WTC11 (cell line): ENCODE measurements at regions not wholly inside any gene's neighbourhood (a gene's known extent, or its start where the extent isn't known, plus 50 kb on each side); places are given as distances from the start of the nearest gene placed in this dataset.
"Not testable (repeated sequence)": the region's sequence is repeated elsewhere in the genome, so short reads cannot be mapped to it uniquely, and the experiment has no call there.

ENCODE experiments used
- ATAC-seq: fragments of 200-7000 bp; cut with Tn5 transposase; 2 replicates; pipeline ENCODE4 v1.10.0; 2021; ENCODE audit warnings: mild to moderate bottlenecking, moderate library complexity
- CTCF ChIA-PET: fragments of 300-600 bp; sonication (Branson Sonifier 250); formaldehyde crosslinking; loops from one replicate; lab custom pipeline; 2021; ENCODE audit warnings: antibody characterized with exemption; lab: Charles Lee
- POLR2A ChIA-PET: fragments of 350-600 bp; sonication (Branson Sonifier 250); formaldehyde crosslinking; loops from one replicate; lab custom pipeline; 2021; ENCODE audit warnings: antibody characterized with exemption; lab: Charles Lee
- DNase-seq: peaks from one replicate; pipeline ENCODE4 v3.0.0; 2021; ENCODE audit warnings: low spot score
- H3K27ac Mint-ChIP-seq: 2 replicates; pipeline ENCODE4 v1.8.0; 2021; ENCODE audit warnings: mixed read lengths
- H3K27me3 Mint-ChIP-seq: 2 replicates; pipeline ENCODE4 v1.8.0; 2021; ENCODE audit warnings: low read depth, mild to moderate bottlenecking, moderate library complexity, mixed read lengths
- H3K36me3 Mint-ChIP-seq: 2 replicates; pipeline ENCODE4 v1.8.0; 2021; ENCODE audit warnings: mixed read lengths
- H3K4me1 Mint-ChIP-seq: 2 replicates; pipeline ENCODE4 v1.8.0; 2022; ENCODE audit warnings: mixed read lengths
- H3K4me3 Mint-ChIP-seq: 2 replicates; pipeline ENCODE4 v1.8.0; 2021; ENCODE audit warnings: mild to moderate bottlenecking, moderate library complexity, mixed read lengths
- H3K9me3 Mint-ChIP-seq: 2 replicates; pipeline ENCODE4 v1.8.0; 2021; ENCODE audit warnings: mixed read lengths
- ARID4B ChIP-seq: sonication (generic); formaldehyde crosslinking; IDR thresholded peaks from 2 replicates; pipeline ENCODE4 v1.8.0; 2023; ENCODE audit warnings: missing genetic modification reagents, mild to moderate bottlenecking, borderline replicate concordance
- CBFB ChIP-seq: sonication (generic); formaldehyde crosslinking; IDR thresholded peaks from 2 replicates; pipeline ENCODE4 v1.8.1; 2022; ENCODE audit warnings: mild to moderate bottlenecking, low read depth, missing genetic modification reagents
- CDX4 ChIP-seq: fragments of 250-450 bp; sonication (Bioruptor Pico); IDR thresholded peaks from 2 replicates; pipeline ENCODE4 v1.9.0; 2021; ENCODE audit warnings: moderate library complexity, mild to moderate bottlenecking, inconsistent platforms, borderline replicate concordance
- CREM ChIP-seq: sonication (generic); formaldehyde crosslinking; IDR thresholded peaks from 2 replicates; pipeline ENCODE4 v1.8.1; 2022; ENCODE audit warnings: mild to moderate bottlenecking, missing genetic modification reagents, moderate library complexity
- EMX1 ChIP-seq: fragments of 250-450 bp; sonication (Bioruptor Pico); IDR thresholded peaks from 2 replicates; pipeline ENCODE4 v1.8.0; 2021; ENCODE audit warnings: mild to moderate bottlenecking
- FOXJ3 ChIP-seq: sonication (generic); formaldehyde crosslinking; IDR thresholded peaks from 2 replicates; pipeline ENCODE4 v1.9.0; 2021; ENCODE audit warnings: missing genetic modification reagents, mild to moderate bottlenecking, borderline replicate concordance
- FOXP1 ChIP-seq: sonication (generic); formaldehyde crosslinking; IDR thresholded peaks from 2 replicates; pipeline ENCODE4 v1.8.0; 2022; ENCODE audit warnings: missing genetic modification reagents, mild to moderate bottlenecking, moderate library complexity, borderline replicate concordance
- GTF2I ChIP-seq: fragments of 250-450 bp; sonication (Bioruptor Pico); conservative IDR thresholded peaks from 2 replicates; pipeline ENCODE4 v1.4.0; 2021; ENCODE audit warnings: mild to moderate bottlenecking
- IRF2 ChIP-seq: sonication (generic); formaldehyde crosslinking; IDR thresholded peaks from 2 replicates; pipeline ENCODE4 v1.8.0; 2022; ENCODE audit warnings: low read depth, missing genetic modification reagents, borderline replicate concordance
- MAX ChIP-seq: sonication (generic); formaldehyde crosslinking; IDR thresholded peaks from 2 replicates; pipeline ENCODE4 v1.8.0; 2022; ENCODE audit warnings: mild to moderate bottlenecking, missing genetic modification reagents
- NR1H2 ChIP-seq: sonication (generic); formaldehyde crosslinking; IDR thresholded peaks from 2 replicates; pipeline ENCODE4 v1.9.0; 2021; ENCODE audit warnings: mild to moderate bottlenecking, moderate library complexity, missing genetic modification reagents
- OVOL2 ChIP-seq: fragments of 250-450 bp; sonication (Bioruptor Pico); IDR thresholded peaks from 2 replicates; pipeline ENCODE4 v1.9.0; 2021; ENCODE audit warnings: mild to moderate bottlenecking, borderline replicate concordance
- PRRX2 ChIP-seq: fragments of 250-450 bp; sonication (Bioruptor Pico); IDR thresholded peaks from 2 replicates; pipeline ENCODE4 v1.8.0; 2021; ENCODE audit warnings: mild to moderate bottlenecking
- SMAD3 ChIP-seq: sonication (generic); formaldehyde crosslinking; IDR thresholded peaks from 2 replicates; pipeline ENCODE4 v1.8.0; 2022; ENCODE audit warnings: missing genetic modification reagents, mild to moderate bottlenecking, borderline replicate concordance
- SP1 ChIP-seq: sonication (generic); formaldehyde crosslinking; conservative IDR thresholded peaks from 2 replicates; pipeline ENCODE4 v1.8.1; 2022; ENCODE audit warnings: missing genetic modification reagents
- USF1 ChIP-seq: sonication (generic); formaldehyde crosslinking; IDR thresholded peaks from 2 replicates; pipeline ENCODE4 v1.8.0; 2022; ENCODE audit warnings: mild to moderate bottlenecking, missing genetic modification reagents
- USF2 ChIP-seq: sonication (generic); formaldehyde crosslinking; IDR thresholded peaks from 2 replicates; pipeline ENCODE4 v1.8.1; 2023; ENCODE audit warnings: mild to moderate bottlenecking, missing genetic modification reagents, moderate library complexity
- ZNF121 ChIP-seq: sonication (generic); formaldehyde crosslinking; IDR thresholded peaks from 2 replicates; pipeline ENCODE4 v1.8.0; 2023; ENCODE audit warnings: missing genetic modification reagents
- ZNF263 ChIP-seq: sonication (generic); formaldehyde crosslinking; IDR thresholded peaks from 2 replicates; pipeline ENCODE4 v1.8.1; 2022; ENCODE audit warnings: low read depth, mild to moderate bottlenecking, moderate library complexity, missing genetic modification reagents
- TF ChIP-seq, protein P1 (sequence below): sonication (generic); formaldehyde crosslinking; IDR thresholded peaks from 2 replicates; pipeline ENCODE4 v1.8.1; 2022; ENCODE audit warnings: low read depth, missing genetic modification reagents, borderline replicate concordance

DNA sequence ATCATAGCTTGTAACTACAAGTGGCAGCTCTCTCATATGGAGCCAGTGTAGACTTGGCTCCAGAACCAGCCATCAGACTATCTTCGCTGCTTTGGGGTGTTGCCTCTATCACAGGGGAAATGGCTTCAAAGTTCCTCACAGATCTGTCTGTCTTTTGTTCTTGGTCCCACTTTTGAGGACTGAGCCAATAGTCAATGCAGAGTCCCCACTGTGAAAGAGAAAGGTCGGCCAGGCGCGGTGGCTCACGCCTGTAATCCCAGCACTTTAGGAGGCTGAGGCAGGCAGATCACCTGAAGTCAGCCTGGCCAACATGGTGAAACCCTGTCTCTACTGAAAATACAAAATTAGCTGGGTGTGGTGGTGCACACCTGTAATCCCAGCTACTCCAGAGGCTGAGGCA is 86.9 kb upstream of the FZD7 start:
- H3K27ac Mint-ChIP-seq, ATAC-seq, DNase-seq, H3K4me3 Mint-ChIP-seq, H3K9me3 Mint-ChIP-seq, H3K27me3 Mint-ChIP-seq, H3K36me3 Mint-ChIP-seq, POLR2A ChIA-PET: not testable (repeated sequence)
- CTCF ChIA-PET, result interaction anchor here (0.8 to 0.9 kb wide), 2 partner anchors 14 to 87 kb away, joined by 3 read pairs; no protein-coding TSS in a partner anchor
- peaks cover 53% of the 10 kb centered on the region for H3K4me1 Mint-ChIP-seq

- H3K36me3 Mint-ChIP-seq, result peaks cover 8% of the 10 kb centered on the region; the same call in 1 of the 2 replicates
- ATAC-seq, result no peak
These were observed 86.4 kb upstream of the FZD7 start for GRCh38 chr2:201947287-201947686.

GRCh38 chr2:201949181-201949926 is 84.3 kb upstream of the FZD7 start:
- POLR2A ChIA-PET, result interaction anchor here (0.6 to 2.4 kb wide), 3 partner anchors 23 to 217 kb away, joined by 4 to 9 read pairs (median 5); no protein-coding TSS in a partner anchor
- no peaks in the 10 kb centered on the region for H3K9me3 Mint-ChIP-seq
- H3K27ac Mint-ChIP-seq, result peak overlapping the region; percentile 97
- H3K4me3 Mint-ChIP-seq, result peak overlapping the region; percentile 42
- peaks cover 73% of the 10 kb centered on the region for H3K4me1 Mint-ChIP-seq
- 0 out of 2 replicates have a peak, but pooled peaks cover 6% of the 10 kb centered on the region for H3K36me3 Mint-ChIP-seq
- no peaks in the 10 kb centered on the region; the same call in 1 of the 2 replicates for H3K27me3 Mint-ChIP-seq
- CTCF ChIA-PET, result no interaction called here
- TF ChIP-seq FOXJ3 (CRISPR knock-in tag), result no peak
- no peak for TF ChIP-seq OVOL2
- TF ChIP-seq ZNF263 (CRISPR knock-in tag), result no peak
- TF ChIP-seq ARID4B (CRISPR knock-in tag), result no peak
- TF ChIP-seq FOXP1, result peak; percentile 20; the same call in 1 of the 2 replicates
- TF ChIP-seq PRRX2 (CRISPR knock-in tag), result no peak
- no peak for TF ChIP-seq SMAD3 (CRISPR knock-in tag)
- no peak for TF ChIP-seq IRF2 (CRISPR knock-in tag)
- peak; percentile 89 for TF ChIP-seq MAX
- TF ChIP-seq USF1, result peak; percentile 79; the same call in 1 of the 2 replicates
- peak; percentile 61; the same call in 1 of the 2 replicates for TF ChIP-seq USF2
- peak; percentile 58; the same call in 1 of the 2 replicates for TF ChIP-seq CREM (CRISPR knock-in tag)
- no peak for TF ChIP-seq CBFB (CRISPR knock-in tag)
- TF ChIP-seq NR1H2 (CRISPR knock-in tag), result no peak
- TF ChIP-seq, all 79 proteins: peak for 5
- ATAC-seq (peak; percentile 56), DNase-seq (peak; percentile 71)

More at GRCh38 chr2:201947287-201947686, 86.4 kb upstream of the FZD7 start:
- DNase-seq, result no peak
- no peak overlapping the region for H3K27ac Mint-ChIP-seq
- H3K27me3 Mint-ChIP-seq, result no peaks in the 10 kb centered on the region; the same call in 1 of the 2 replicates
- 0 out of 2 replicates have a peak, but pooled peaks cover 4% of the 10 kb centered on the region for H3K9me3 Mint-ChIP-seq
- H3K4me3 Mint-ChIP-seq, result no peak overlapping the region
- no peak for TF ChIP-seq GTF2I (CRISPR knock-in tag)
- TF ChIP-seq SP1 (CRISPR knock-in tag), result no peak
- TF ChIP-seq ZNF121 (CRISPR knock-in tag), result peak; percentile 42; the same call in 1 of the 2 replicates
- TF ChIP-seq, protein P1, sequence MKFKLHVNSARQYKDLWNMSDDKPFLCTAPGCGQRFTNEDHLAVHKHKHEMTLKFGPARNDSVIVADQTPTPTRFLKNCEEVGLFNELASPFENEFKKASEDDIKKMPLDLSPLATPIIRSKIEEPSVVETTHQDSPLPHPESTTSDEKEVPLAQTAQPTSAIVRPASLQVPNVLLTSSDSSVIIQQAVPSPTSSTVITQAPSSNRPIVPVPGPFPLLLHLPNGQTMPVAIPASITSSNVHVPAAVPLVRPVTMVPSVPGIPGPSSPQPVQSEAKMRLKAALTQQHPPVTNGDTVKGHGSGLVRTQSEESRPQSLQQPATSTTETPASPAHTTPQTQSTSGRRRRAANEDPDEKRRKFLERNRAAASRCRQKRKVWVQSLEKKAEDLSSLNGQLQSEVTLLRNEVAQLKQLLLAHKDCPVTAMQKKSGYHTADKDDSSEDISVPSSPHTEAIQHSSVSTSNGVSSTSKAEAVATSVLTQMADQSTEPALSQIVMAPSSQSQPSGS (CRISPR knock-in tag), result no peak
- no peak for TF ChIP-seq EMX1 (CRISPR knock-in tag)
- no peak for TF ChIP-seq CDX4 (CRISPR knock-in tag)
- H3K4me1 Mint-ChIP-seq, result peaks cover 58% of the 10 kb centered on the region
- ChIA-PET POLR2A (interaction anchor here (0.6 kb wide), 1 partner anchor 155 kb away, joined by 7 read pairs; no protein-coding TSS in a partner anchor), CTCF (interaction anchor here (0.8 to 0.9 kb wide), 2 partner anchors 13 to 88 kb away, joined by 3 read pairs; no protein-coding TSS in a partner anchor)
